GM19468 (cell line): ENCODE measurements at regions not wholly inside any gene's neighbourhood (a gene's known extent, or its start where the extent isn't known, plus 50 kb on each side); places are given as distances from the start of the nearest gene placed in this dataset.

Source experiments
- ATAC-seq: cut with Tn5 transposase; IDR thresholded peaks from one replicate; pipeline ENCODE4 v1.9.1; 2021; ENCODE audit warnings: mild to moderate bottlenecking, moderate library complexity, moderate number of reproducible peaks; ENCODE audit not compliant: unreplicated experiment; ENCODE audit errors: extremely low read depth

DNA sequence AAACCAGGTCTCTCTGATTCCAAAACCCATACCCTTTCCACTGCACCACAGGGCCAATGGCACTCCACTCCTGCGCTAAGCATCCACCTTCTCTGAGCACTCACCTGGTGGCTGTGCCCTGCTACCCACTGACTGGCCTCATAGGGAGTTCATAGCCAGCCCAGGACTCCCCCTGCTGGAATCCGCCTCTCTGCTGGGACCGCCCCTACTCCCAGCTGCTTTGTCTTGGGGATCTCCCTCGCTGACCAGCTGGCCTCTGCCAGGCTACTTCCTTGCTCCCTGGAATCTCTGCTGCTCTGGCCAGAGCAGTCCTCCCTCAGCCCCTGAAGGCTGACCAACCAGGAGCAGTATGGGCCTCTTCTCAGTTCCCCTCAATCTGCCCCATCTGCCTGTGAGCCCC, 129.7 kb downstream of the FAXC start:
- peak; percentile 61 for ATAC-seq

GRCh38 chr6:99216959-99217358, 132.5 kb downstream of the FAXC start:
- ATAC-seq = no peak

- ATAC-seq = no peak
These were observed 153.4 kb downstream of the FAXC start for GRCh38 chr6:99195986-99196655.

GRCh38 chr6:99192561-99192960, 156.9 kb downstream of the FAXC start:
- ATAC-seq = no peak

- ATAC-seq = peak; percentile 96
These were observed 159.4 kb downstream of the FAXC start for GRCh38 chr6:99189823-99190721.

DNA sequence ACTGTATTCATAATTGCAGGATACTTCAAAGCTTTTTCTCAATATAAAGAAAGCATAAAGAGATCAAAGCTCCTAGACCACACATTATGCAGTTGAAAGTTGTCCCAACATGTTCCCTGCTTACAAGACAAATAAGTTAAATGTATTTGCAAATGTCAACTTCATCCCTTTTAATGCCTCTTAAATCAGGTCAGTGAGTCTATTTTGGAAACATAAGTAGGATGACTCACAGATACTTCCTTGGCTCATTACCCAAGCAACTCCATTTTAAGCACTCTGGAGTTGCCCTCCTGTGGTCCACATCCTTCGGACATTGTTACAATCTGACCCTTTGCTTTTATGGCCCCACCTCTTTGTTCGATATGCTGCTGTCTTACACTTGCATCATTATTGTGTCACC, 162.0 kb downstream of the FAXC start:
- ATAC-seq = no peak

DNA sequence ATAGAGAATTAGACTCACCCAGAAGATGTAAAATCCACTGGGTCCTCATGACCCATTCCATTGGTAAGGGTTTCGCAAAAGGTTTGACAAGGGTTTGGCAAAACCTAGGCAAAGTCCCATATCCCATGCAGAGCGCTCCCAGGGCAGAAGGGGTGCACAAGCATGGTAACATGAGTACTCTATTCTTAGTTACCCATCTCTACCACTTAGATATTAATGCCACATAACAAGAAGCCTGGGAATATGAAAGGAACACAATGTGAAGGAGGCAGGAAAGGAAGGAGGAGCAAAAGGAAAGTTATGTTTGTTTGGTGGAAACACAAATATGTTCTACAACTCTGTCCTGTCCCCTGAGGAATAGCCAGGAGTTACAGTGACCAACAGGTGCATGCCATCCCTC, 163.1 kb downstream of the FAXC start:
- ATAC-seq = no peak

GRCh38 chr6:99185525-99185924, 163.9 kb downstream of the FAXC start:
- ATAC-seq = no peak

GRCh38 chr6:99184696-99185095, 164.8 kb downstream of the FAXC start:
- no peak for ATAC-seq

- ATAC-seq = no peak
These were observed 166.4 kb downstream of the FAXC start for GRCh38 chr6:99183066-99183465.

DNA sequence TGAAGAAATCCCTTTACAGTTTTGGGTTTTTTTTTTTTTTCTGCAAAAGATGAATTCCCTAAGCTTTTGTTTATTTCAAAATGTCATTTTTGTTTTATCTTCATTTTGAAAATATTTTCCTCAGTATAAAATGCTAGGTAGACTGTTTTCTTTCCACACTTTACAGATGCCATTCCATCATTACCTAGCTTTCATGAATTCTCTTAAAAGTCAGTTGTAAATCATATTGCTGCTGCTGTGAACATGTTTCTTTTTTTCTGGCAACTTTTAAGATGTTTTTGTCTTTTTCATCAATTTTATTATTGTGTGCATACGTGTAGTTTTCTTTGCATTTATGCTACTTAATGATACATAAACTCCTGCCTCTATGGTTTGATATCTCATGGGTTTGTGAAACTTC, 168.3 kb downstream of the FAXC start:
- no peak for ATAC-seq

- no peak for ATAC-seq
These were observed 171.3 kb downstream of the FAXC start for GRCh38 chr6:99178168-99178567.

DNA sequence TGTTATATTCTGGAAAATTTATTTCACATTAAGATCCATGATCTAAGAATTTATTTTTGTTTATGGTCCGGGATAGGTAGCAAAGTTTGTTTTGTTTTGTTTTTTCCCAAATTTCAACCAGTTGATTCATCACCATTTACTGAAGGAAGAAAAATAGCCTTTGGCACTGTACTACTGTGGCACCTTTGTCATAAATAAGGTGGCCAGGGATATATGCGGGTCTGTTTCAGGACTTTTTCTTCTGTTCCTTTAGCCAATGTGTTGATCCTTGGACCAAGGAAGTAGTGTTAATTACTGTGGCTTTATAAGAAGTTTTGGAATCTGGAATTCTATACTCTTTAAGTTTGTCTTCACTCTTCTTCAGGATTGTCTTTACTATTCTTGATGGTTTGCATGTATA, 171.7 kb downstream of the FAXC start:
- no peak for ATAC-seq

DNA sequence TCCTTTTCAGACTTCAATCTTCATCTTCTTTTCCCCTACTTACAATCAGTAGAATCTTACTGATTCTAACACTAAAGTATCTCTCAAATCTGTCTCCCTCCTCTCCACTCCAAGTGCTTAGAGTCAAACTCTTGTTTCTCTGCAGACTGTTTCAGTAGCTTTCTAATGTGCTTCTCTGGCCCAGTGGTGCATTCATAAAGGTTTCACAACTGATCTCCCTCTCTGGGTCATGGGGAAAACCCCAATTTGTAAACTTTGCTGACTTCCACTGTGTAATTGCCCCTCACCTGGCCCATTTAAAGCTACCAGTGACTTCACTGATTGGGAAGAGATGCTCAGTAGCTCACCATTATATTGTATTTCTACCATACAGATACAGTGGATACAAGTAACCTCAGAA, 183.6 kb downstream of the FAXC start:
- no peak for ATAC-seq

DNA sequence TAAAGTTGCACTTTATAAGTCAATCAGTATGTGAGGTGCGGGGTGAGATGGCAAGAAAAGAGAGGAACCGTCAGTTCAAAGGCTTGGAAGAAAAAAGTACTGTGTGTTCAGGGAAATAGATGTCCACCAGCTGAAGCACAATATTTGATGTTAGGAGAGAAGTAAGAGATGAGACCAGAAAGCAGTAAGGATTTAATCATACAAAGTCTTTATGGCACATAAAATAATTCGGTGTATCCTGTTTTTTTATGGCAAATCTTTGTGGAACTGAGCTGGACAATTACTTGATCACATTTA, 197.2 kb downstream of the FAXC start:
- no peak for ATAC-seq

GRCh38 chr6:99151634-99152346, 197.7 kb downstream of the FAXC start:
- peak; percentile 96 for ATAC-seq

GRCh38 chr6:99148761-99149160, 200.7 kb downstream of the FAXC start:
- ATAC-seq = no peak

DNA sequence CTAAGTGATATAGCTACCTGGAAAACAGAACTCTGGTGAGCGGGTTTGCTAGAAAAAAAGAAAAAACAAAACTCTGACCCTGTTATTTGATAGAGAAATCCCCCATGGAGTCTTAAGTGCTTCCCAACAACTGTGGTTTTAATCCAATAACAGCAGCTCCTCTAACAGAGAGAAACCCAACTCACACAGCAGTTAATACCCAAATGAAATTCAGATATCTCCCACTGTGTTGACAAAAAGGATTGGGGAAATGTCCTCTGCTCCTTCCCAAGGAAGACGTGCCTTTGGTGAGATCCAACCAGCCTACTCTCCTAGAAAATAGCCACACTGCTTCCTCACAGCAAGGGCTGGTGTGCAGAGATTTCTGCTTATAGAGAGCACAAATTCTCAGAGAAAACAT, 200.4 kb upstream of the FBXL4 start:
- no peak for ATAC-seq

GRCh38 chr6:99147206-99147605, 199.5 kb upstream of the FBXL4 start:
- ATAC-seq = no peak

- no peak for ATAC-seq
These were observed 199.0 kb upstream of the FBXL4 start for GRCh38 chr6:99146711-99147110.

DNA sequence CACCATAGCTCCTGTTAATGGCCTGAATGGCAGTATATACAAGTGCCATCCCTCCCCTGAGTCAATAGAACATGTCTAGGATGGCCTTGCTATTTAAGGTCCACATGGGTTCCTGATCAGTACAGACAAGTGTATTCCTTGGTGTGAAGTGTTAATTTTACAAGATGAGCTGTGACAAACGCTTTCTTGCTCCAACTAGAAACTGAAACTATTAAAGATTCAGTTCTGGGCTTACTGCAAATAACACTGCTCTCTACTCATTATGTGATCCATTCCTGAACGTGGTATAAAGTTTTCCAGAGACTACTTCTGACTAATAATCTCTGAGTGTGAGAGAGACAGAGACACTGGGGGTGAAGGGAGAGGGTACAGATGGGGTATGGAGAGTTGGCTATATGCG, 198.0 kb upstream of the FBXL4 start:
- ATAC-seq = no peak
